RWPE1 (cell line): ENCODE measurements at regions not wholly inside any gene's neighbourhood (a gene's known extent, or its start where the extent isn't known, plus 50 kb on each side); places are given as distances from the start of the nearest gene placed in this dataset.

Source experiments
- CTCF ChIA-PET: fragments of 350-600 bp; sonication (Branson Sonifier 250); formaldehyde crosslinking; extraction: SDS; loops from one replicate; lab custom pipeline; 2021; lab: Yijun Ruan, JAX
- POLR2A ChIA-PET: fragments of 400-600 bp; formaldehyde crosslinking; extraction: SDS; loops from one replicate; lab custom pipeline; 2020; ENCODE audit warnings: antibody characterized with exemption; ENCODE audit not compliant: low non-redundant PET; lab: Yijun Ruan, JAX
- DNase-seq: peaks from one replicate; pipeline ENCODE4 v3.0.0; 2012; ENCODE audit warnings: low spot score
- H3K27ac ChIP-seq: fragments of 450-650 bp; 2 replicates; pipeline ENCODE4 v1.5.1; 2017
- TF ChIP-seq, protein P1 (sequence below): fragments of 450-650 bp; conservative IDR thresholded peaks from 2 replicates; pipeline ENCODE4 v1.5.1; 2017; ENCODE audit warnings: low read depth, mild to moderate bottlenecking

DNA sequence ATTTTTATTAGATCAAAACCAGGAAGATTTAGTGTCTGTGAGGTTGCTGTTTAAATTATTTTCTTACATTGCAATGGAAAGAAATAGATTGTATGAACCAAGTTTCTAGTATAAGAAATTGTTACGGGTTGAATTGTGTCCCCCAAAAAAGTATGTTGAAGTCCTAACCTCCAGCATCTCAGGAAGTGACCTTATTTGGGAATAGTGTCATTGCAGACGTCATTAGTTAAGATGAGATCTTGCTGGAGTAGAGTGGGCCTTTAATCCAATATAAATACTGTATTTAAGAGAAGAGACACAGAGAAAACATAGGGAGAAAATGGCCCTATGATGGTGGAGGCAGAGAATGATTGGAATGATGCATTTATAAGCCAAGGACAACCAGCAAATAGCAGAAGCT lies 188.7 kb upstream of the SAMSN1 start:
- TF ChIP-seq, protein P1, sequence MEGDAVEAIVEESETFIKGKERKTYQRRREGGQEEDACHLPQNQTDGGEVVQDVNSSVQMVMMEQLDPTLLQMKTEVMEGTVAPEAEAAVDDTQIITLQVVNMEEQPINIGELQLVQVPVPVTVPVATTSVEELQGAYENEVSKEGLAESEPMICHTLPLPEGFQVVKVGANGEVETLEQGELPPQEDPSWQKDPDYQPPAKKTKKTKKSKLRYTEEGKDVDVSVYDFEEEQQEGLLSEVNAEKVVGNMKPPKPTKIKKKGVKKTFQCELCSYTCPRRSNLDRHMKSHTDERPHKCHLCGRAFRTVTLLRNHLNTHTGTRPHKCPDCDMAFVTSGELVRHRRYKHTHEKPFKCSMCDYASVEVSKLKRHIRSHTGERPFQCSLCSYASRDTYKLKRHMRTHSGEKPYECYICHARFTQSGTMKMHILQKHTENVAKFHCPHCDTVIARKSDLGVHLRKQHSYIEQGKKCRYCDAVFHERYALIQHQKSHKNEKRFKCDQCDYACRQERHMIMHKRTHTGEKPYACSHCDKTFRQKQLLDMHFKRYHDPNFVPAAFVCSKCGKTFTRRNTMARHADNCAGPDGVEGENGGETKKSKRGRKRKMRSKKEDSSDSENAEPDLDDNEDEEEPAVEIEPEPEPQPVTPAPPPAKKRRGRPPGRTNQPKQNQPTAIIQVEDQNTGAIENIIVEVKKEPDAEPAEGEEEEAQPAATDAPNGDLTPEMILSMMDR = no peak
- ChIA-PET POLR2A (no interaction called here), CTCF (no interaction called here)
- no peak overlapping the region for H3K27ac ChIP-seq
- no peak for DNase-seq

DNA sequence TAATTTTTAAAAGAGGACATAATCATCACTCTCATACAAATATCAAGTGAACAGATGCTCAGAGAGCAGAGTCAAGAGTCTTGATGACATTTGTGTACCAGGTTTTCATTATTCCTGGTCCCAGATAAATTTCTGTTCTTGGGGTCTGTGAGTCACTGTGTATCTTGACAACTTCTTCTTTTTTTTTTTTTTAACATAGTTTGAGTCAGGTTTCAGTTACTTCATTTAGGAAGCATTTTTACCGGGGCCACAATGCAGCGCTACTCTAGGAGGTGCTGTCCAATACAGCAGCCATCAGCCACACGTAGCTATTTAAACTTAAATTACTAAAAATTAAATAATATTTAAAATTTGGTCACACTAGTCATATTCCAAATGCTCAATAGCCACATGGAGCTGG lies 188.1 kb upstream of the SAMSN1 start:
- no peak overlapping the region for H3K27ac ChIP-seq
- TF ChIP-seq, protein P1 = no peak
- ChIA-PET POLR2A (no interaction called here), CTCF (no interaction called here)
- DNase-seq = no peak

DNA sequence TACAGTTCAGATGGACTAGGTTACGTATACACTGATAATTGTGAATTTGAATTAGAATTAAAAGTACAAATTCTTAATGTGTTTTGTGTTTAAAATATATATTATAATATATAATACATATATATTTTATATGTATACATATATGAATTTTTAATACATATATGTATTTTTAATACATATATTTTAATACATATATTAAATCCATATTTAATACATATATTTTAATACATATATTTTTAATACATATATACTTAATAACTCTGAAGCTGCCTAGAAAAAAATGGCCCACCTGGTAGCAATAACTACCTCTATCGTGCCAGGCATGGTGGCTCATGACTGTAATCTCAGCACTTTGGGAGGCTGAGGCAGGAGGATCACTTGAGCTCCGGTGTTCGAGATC lies 179.1 kb upstream of the SAMSN1 start:
- no peak for DNase-seq
- ChIA-PET POLR2A (no interaction called here), CTCF (no interaction called here)
- no peak overlapping the region for H3K27ac ChIP-seq
- TF ChIP-seq, protein P1 = no peak

DNA sequence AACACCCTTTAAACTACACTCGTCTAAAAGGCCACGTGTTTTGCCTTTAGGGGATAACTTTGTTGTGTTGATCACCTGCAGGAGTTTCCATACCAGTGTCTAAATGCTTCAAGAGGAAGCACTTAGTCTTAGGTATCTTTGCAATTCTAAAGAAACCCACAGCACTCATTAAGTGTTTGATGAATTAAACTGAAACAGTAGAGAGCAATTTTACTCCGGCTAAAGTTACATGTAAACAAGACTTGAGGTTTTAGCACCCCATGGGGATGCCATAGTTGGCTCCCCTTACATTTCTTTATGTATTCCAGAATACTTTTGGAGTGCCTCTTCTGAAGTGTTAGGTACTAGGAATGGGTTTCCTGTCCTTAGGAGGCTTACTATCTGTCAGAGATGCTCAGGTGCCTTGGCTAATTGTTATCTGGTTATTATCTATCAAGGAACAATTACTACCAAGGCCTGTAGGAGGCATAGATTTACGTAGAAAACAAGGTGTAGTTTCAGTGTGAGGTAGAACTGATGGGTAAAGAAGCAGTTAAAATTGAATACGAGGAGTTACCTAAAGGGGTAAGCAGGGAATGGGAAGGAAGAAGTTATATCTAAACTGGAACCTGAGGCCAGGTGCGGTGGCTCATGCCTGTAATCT lies 176.8 kb upstream of the SAMSN1 start:
- POLR2A ChIA-PET = no interaction called here
- no peak overlapping the region for H3K27ac ChIP-seq
- DNase-seq = no peak
- TF ChIP-seq, protein P1 = no peak
- CTCF ChIA-PET = no interaction called here

DNA sequence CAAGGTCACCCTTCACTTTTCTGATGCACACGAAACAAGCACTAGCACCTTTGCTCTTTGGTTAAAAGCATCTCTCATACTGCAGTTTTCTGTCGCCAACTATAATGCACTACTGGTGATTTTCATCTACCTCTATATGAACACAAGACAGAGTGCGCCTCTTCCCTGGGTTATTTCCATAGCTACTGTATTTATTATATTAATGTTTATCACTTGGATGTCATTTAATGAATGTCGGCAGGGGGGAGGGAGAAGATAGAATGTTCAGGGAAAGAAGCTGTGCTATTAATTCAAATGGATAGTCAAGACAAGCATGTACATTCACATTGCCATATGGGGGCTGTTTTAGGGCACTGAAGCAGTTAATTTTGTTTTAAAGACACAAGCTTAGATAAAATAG lies 174.1 kb upstream of the SAMSN1 start:
- ChIA-PET POLR2A (no interaction called here), CTCF (interaction anchor here (0.6 kb wide), 1 partner anchor 23 kb away, joined by 4 read pairs; no protein-coding TSS in a partner anchor)
- DNase-seq = no peak

DNA sequence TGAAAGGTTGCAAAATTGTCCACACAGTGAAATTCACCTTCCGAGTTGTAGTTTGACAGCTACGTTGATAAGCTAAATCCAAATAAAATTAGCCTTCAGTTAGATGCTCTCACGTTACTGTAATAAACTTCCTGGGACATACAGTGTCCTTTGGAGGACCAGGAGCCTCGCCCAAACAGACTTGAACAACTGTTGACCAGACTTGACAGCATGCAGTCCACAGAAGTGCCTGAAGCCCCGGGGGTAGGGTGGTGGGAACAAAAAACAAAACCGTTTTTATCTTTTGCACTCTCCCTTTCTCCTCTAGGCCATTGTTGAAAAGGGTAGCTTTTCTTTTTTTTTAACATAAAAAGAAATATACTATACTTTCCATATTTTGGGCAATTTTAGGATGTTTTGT lies 172.8 kb upstream of the SAMSN1 start:
- H3K27ac ChIP-seq = no peak overlapping the region
- CTCF ChIA-PET = interaction anchor here (1.9 kb wide), 1 partner anchor 19 kb away, joined by 9 read pairs; no protein-coding TSS in a partner anchor
- POLR2A ChIA-PET = no interaction called here
- DNase-seq = no peak
- TF ChIP-seq, protein P1 = no peak

More for the DNA sequence above, 174.1 kb upstream of the SAMSN1 start:
- TF ChIP-seq, protein P1 = no peak
- no peak overlapping the region for H3K27ac ChIP-seq
